Mammary epithelial cell (primary cell): ENCODE measurements at regions not wholly inside any gene's neighbourhood (a gene's known extent, or its start where the extent isn't known, plus 50 kb on each side); places are given as distances from the start of the nearest gene placed in this dataset.

Experiments
- CTCF ChIP-seq, 2 donors: IDR thresholded peaks in 1 of 2; conservative IDR thresholded peaks in 1 of 2; 2 replicates each; pipeline ENCODE4 v1.5.1; 2011 to 2012; ENCODE audit warnings: inconsistent platforms in 2 of 2, low read length in 2 of 2, mild to moderate bottlenecking in 2 of 2, control low read depth in 1 of 2, low read depth in 1 of 2; ENCODE audit not compliant: insufficient read depth in 1 of 2; ENCODE audit errors: extremely low read depth in 1 of 2
- EZH2 ChIP-seq: IDR thresholded peaks from 2 replicates; pipeline ENCODE4 v1.6.1; 2012; ENCODE audit warnings: low read length, inconsistent platforms, borderline replicate concordance

GRCh38 chr9:13677801-13678200 lies 398.3 kb upstream of the MPDZ start:
- TF ChIP-seq CTCF (conservative IDR thresholded peaks at IDR 0.05 in 1 of 2, IDR thresholded peaks at IDR 0.05 in 1 of 2; ENCODE audit: extremely low read depth in 1 of 2, insufficient read depth in 1 of 2, low read depth in 1 of 2, low read length in 2 of 2) (no peak), EZH2 (no peak)
